IMR-90 (cell line): ENCODE measurements at regions not wholly inside any gene's neighbourhood (a gene's known extent, or its start where the extent isn't known, plus 50 kb on each side); places are given as distances from the start of the nearest gene placed in this dataset.
"Not testable (repeated sequence)": the region's sequence is repeated elsewhere in the genome, so short reads cannot be mapped to it uniquely, and the experiment has no call there.

Experiments
- ATAC-seq: fragments of 200-7000 bp; cut with Tn5 transposase; 2 replicates; pipeline ENCODE4 v1.9.1; 2020; ENCODE audit warnings: low read depth, mild to moderate bottlenecking, moderate library complexity
- BruUV-seq: library from RNA; stranded (reverse); fragments of 400-500 nt; replicated peaks from 2 replicates; lab custom pipeline; 2021; lab: Mats Ljungman, UMichigan
- CTCF ChIA-PET: fragments of 300-600 bp; formaldehyde crosslinking; extraction: SDS; loops from one replicate; lab custom pipeline; 2021; ENCODE audit warnings: antibody characterized with exemption; lab: Yijun Ruan, JAX
- POLR2A ChIA-PET: fragments of 300-600 bp; sonication (Branson Sonifier 250); formaldehyde crosslinking; loops from one replicate; lab custom pipeline; 2022; ENCODE audit warnings: antibody characterized with exemption; ENCODE audit not compliant: unreplicated experiment; lab: Charles Lee
- DNase-seq: peaks from one replicate; pipeline ENCODE4 v3.0.0; 2013
- H2AFZ ChIP-seq: replicated peaks from 2 replicates; pipeline ENCODE3; 2013; ENCODE audit warnings: low read length, mild to moderate bottlenecking; ENCODE audit not compliant: poor library complexity
- H2AK5ac ChIP-seq: 2 replicates; pipeline ENCODE4 v1.6.1; 2013; ENCODE audit warnings: low read depth, low read length, inconsistent platforms
- H2AK9ac ChIP-seq: replicated peaks from 2 replicates; pipeline ENCODE3; 2013; ENCODE audit warnings: mild to moderate bottlenecking, low read depth, low read length, moderate library complexity; ENCODE audit not compliant: poor library complexity
- H2BK120ac ChIP-seq: 2 replicates; pipeline ENCODE4 v1.6.1; 2013; ENCODE audit warnings: low read depth, low read length, inconsistent platforms
- H2BK15ac ChIP-seq: 3 replicates; pipeline ENCODE4 v1.6.1; 2013; ENCODE audit warnings: low read depth, low read length, inconsistent platforms
- H2BK20ac ChIP-seq: 2 replicates; pipeline ENCODE4 v1.6.1; 2013; ENCODE audit warnings: low read depth, mild to moderate bottlenecking, inconsistent platforms, low read length, moderate library complexity
- H2BK5ac ChIP-seq: 2 replicates; pipeline ENCODE4 v1.6.1; 2013; ENCODE audit warnings: mild to moderate bottlenecking, low read depth, low read length, inconsistent platforms; ENCODE audit not compliant: poor library complexity, severe bottlenecking
- H3K14ac ChIP-seq: replicated peaks from 2 replicates; pipeline ENCODE4 v1.6.1; 2013; ENCODE audit warnings: low read depth, low read length, inconsistent platforms
- H3K18ac ChIP-seq: 2 replicates; pipeline ENCODE4 v1.6.1; 2013; ENCODE audit warnings: low read depth, low read length, control low read depth
- H3K23ac ChIP-seq: 2 replicates; pipeline ENCODE4 v1.6.1; 2013; ENCODE audit warnings: low read depth, low read length, inconsistent platforms
- H3K27ac ChIP-seq: 2 replicates; pipeline ENCODE4 v1.5.1; 2013; ENCODE audit warnings: mild to moderate bottlenecking, control low read depth, low read length; ENCODE audit not compliant: insufficient read depth
- H3K27me3 ChIP-seq: 2 replicates; pipeline ENCODE4 v1.6.1; 2013; ENCODE audit warnings: low read length; ENCODE audit not compliant: control insufficient read depth, insufficient read depth
- H3K36me3 ChIP-seq: 2 replicates; pipeline ENCODE4 v1.6.1; 2013; ENCODE audit warnings: low read length, mixed read lengths; ENCODE audit not compliant: control insufficient read depth, insufficient read depth
- H3K4ac ChIP-seq: 2 replicates; pipeline ENCODE4 v1.6.1; 2013; ENCODE audit warnings: low read depth, low read length, inconsistent platforms
- H3K4me1 ChIP-seq: 2 replicates; pipeline ENCODE4 v1.6.1; 2013; ENCODE audit warnings: low read length, mixed read lengths; ENCODE audit not compliant: control insufficient read depth, insufficient read depth
- H3K4me2 ChIP-seq: 2 replicates; pipeline ENCODE4 v1.6.1; 2013; ENCODE audit warnings: low read depth, mild to moderate bottlenecking, control low read depth, low read length, moderate library complexity
- H3K4me3 ChIP-seq: 2 replicates; pipeline ENCODE4 v1.5.1; 2013; ENCODE audit warnings: low read depth, mild to moderate bottlenecking, control low read depth, low read length, moderate library complexity; ENCODE audit not compliant: insufficient read depth
- H3K56ac ChIP-seq: 2 replicates; pipeline ENCODE4 v1.6.1; 2013; ENCODE audit warnings: low read length, inconsistent platforms; ENCODE audit not compliant: insufficient read depth; ENCODE audit errors: extremely low read depth
- H3K79me1 ChIP-seq, 2 experiments: 2 replicates each; pipeline ENCODE4 v1.6.1; 2013; ENCODE audit warnings: low read length in 2 of 2, inconsistent platforms in 1 of 2, low read depth in 1 of 2
- H3K9ac ChIP-seq: 2 replicates; pipeline ENCODE4 v1.6.1; 2013; ENCODE audit warnings: low read depth, low read length, control low read depth
- H3K9me1 ChIP-seq: 2 replicates; pipeline ENCODE4 v1.6.1; 2013; ENCODE audit warnings: low read length, inconsistent platforms; ENCODE audit not compliant: insufficient read depth
- H3K9me3 ChIP-seq: 2 replicates; pipeline ENCODE4 v1.6.1; 2013; ENCODE audit warnings: low read length; ENCODE audit not compliant: control insufficient read depth, insufficient read depth
- H4K20me1 ChIP-seq: 2 replicates; pipeline ENCODE4 v1.6.1; 2013; ENCODE audit warnings: low read length, inconsistent platforms; ENCODE audit not compliant: insufficient read depth
- H4K5ac ChIP-seq: 2 replicates; pipeline ENCODE4 v1.6.1; 2013; ENCODE audit warnings: mild to moderate bottlenecking, low read depth, low read length, control low read depth
- H4K8ac ChIP-seq, 2 experiments: 2 replicates each; pipeline ENCODE4 v1.6.1; 2013; ENCODE audit warnings: low read depth in 2 of 2, low read length in 2 of 2, control low read depth in 1 of 2, inconsistent platforms in 1 of 2
- H4K91ac ChIP-seq: 2 replicates; pipeline ENCODE4 v1.6.1; 2013; ENCODE audit warnings: low read depth, low read length, inconsistent platforms; ENCODE audit not compliant: insufficient read depth
- WGBS, 2 experiments: methylation state at CpG; one replicate each; pipeline versions ENCODE4 v1.1.5 to v1.1.7; 2013; ENCODE audit warnings: missing lambda C conversion rate in 2 of 2; ENCODE audit not compliant: insufficient read length in 1 of 2; ENCODE audit errors: extremely low coverage in 2 of 2; 5-methylcytosine and 5-hydroxymethylcytosine counted together
- dilution Hi-C: fragments of 300-500 bp; cut with HindIII; formaldehyde crosslinking; loops from one replicate; pipeline ENCODE4 v1.14.3; 2018; ENCODE audit warnings: low sequenced_read_pairs; ENCODE audit not compliant: unreplicated experiment
- in situ Hi-C: fragments of 300-500 bp; cut with MboI; formaldehyde crosslinking; loops from 3 replicates; pipeline ENCODE4 v1.14.3; 2019; ENCODE audit warnings: low sequenced_read_pairs, inconsistent platforms, mixed read lengths
- intact Hi-C: fragments of 100-400 bp; cut with micrococcal nuclease; formaldehyde crosslinking; loops from 2 replicates; pipeline ENCODE4 v1.10.0; 2022

DNA sequence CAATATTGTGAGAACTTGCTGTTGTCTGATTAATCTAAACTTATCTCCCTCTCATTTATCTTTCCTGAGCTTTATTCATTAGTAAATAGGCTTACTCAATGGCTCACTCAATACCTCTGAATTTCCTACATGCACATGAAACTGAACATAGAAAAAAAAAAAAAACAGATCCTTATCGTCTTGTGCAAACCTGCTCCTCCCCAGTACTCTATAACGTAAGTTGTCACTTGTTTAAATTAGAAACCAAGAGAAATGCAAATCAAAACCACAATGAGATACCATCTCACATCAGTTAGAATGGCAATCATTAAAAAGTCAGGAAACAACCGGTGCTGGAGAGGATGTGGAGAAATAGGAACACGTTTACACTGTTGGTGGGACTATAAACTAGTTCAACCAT is 96.1 kb downstream of the SLC25A46 start:
- H3K27ac ChIP-seq, H3K56ac ChIP-seq, in situ Hi-C loops, H4K20me1 ChIP-seq, POLR2A ChIA-PET, H3K27me3 ChIP-seq, H2AFZ ChIP-seq, H3K9me1 ChIP-seq, H2AK9ac ChIP-seq, BruUV-seq, H3K4me3 ChIP-seq, H4K5ac ChIP-seq, H4K91ac ChIP-seq, H3K4ac ChIP-seq, H3K79me1 ChIP-seq, H2BK120ac ChIP-seq, H3K14ac ChIP-seq, H3K9me3 ChIP-seq, DNase-seq, H3K18ac ChIP-seq, intact Hi-C loops, CTCF ChIA-PET, H3K36me3 ChIP-seq, H3K4me2 ChIP-seq, H2BK20ac ChIP-seq, H3K4me1 ChIP-seq, H2BK15ac ChIP-seq, H3K23ac ChIP-seq, H3K9ac ChIP-seq, H2BK5ac ChIP-seq, ATAC-seq, H4K8ac ChIP-seq, H2AK5ac ChIP-seq, dilution Hi-C loops: not testable (repeated sequence)
- no CpG with 5 or more reads among the region's 4 CpGs for WGBS, 2 experiments
